ENCODE measurements at regions not wholly inside any gene's neighbourhood (a gene's known extent, or its start where the extent isn't known, plus 50 kb on each side); places are given as distances from the start of the nearest gene placed in this dataset.

DNA sequence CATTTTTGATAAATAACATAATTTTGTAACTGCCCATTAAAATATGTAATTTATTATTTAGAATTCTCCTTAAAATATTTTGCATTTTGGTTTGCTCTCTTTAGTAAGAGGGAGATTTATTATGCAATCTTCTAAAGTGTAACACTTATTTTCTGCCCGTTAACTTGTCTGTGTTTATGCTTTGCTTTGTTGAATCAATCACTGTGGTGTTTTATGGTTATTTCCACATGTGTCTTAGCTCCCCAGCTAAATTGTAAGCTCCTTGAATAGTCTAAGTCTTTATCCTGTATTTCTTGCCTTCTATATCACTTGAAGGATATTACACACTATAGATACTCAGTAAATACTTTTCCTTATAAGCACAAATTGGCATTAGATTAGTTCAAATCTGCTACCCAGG lies 166.6 kb upstream of the SPRED2 start:
- no peak for DNase-seq (ENCODE audit: low read depth)
- TF ChIP-seq, protein P1, sequence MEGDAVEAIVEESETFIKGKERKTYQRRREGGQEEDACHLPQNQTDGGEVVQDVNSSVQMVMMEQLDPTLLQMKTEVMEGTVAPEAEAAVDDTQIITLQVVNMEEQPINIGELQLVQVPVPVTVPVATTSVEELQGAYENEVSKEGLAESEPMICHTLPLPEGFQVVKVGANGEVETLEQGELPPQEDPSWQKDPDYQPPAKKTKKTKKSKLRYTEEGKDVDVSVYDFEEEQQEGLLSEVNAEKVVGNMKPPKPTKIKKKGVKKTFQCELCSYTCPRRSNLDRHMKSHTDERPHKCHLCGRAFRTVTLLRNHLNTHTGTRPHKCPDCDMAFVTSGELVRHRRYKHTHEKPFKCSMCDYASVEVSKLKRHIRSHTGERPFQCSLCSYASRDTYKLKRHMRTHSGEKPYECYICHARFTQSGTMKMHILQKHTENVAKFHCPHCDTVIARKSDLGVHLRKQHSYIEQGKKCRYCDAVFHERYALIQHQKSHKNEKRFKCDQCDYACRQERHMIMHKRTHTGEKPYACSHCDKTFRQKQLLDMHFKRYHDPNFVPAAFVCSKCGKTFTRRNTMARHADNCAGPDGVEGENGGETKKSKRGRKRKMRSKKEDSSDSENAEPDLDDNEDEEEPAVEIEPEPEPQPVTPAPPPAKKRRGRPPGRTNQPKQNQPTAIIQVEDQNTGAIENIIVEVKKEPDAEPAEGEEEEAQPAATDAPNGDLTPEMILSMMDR (IDR thresholded peaks at IDR 0.05; ENCODE audit: low read length, missing control alignments) = no peak
- no peak overlapping the region for H3K4me3 ChIP-seq (replicated peaks; ENCODE audit: low read depth, low read length)

- DNase-seq (ENCODE audit: low read depth) = no peak
- H3K4me3 ChIP-seq (replicated peaks; ENCODE audit: low read depth, low read length) = no peak overlapping the region
- TF ChIP-seq, protein P1 (IDR thresholded peaks at IDR 0.05; ENCODE audit: low read length, missing control alignments) = no peak
Observed at GRCh38 chr2:65598264-65598663, 165.9 kb upstream of the SPRED2 start.

- peak; percentile 20 for DNase-seq (ENCODE audit: low read depth)
- TF ChIP-seq, protein P1 (IDR thresholded peaks at IDR 0.05; ENCODE audit: low read length, missing control alignments) = no peak
Observed at GRCh38 chr2:65595630-65596029, 163.2 kb upstream of the SPRED2 start.

GRCh38 chr2:65594150-65594549 lies 161.8 kb upstream of the SPRED2 start:
- no peak for DNase-seq (ENCODE audit: low read depth)
- TF ChIP-seq, protein P1 (IDR thresholded peaks at IDR 0.05; ENCODE audit: low read length, missing control alignments) = no peak
- no peak overlapping the region for H3K4me3 ChIP-seq (replicated peaks; ENCODE audit: low read depth, low read length)

More at GRCh38 chr2:65595630-65596029, 163.2 kb upstream of the SPRED2 start:
- H3K4me3 ChIP-seq (replicated peaks; ENCODE audit: low read depth, low read length) = no peak overlapping the region

- TF ChIP-seq, protein P1 (IDR thresholded peaks at IDR 0.05; ENCODE audit: low read length, missing control alignments) = no peak
- no peak overlapping the region for H3K4me3 ChIP-seq (replicated peaks; ENCODE audit: low read depth, low read length)
- DNase-seq (ENCODE audit: low read depth) = no peak
Observed at GRCh38 chr2:65589667-65590066, 157.3 kb upstream of the SPRED2 start.

GRCh38 chr2:65587779-65588178 lies 155.4 kb upstream of the SPRED2 start:
- TF ChIP-seq, protein P1 (IDR thresholded peaks at IDR 0.05; ENCODE audit: low read length, missing control alignments) = no peak
- H3K4me3 ChIP-seq (replicated peaks; ENCODE audit: low read depth, low read length) = no peak overlapping the region

GRCh38 chr2:65586516-65586915 lies 154.1 kb upstream of the SPRED2 start:
- TF ChIP-seq, protein P1 (IDR thresholded peaks at IDR 0.05; ENCODE audit: low read length, missing control alignments) = no peak
- no peak overlapping the region for H3K4me3 ChIP-seq (replicated peaks; ENCODE audit: low read depth, low read length)
- no peak for DNase-seq (ENCODE audit: low read depth)

More at GRCh38 chr2:65587779-65588178, 155.4 kb upstream of the SPRED2 start:
- no peak for DNase-seq (ENCODE audit: low read depth)

Data from fibroblast of pulmonary artery (primary cell).